Astrocyte of the cerebellum (primary cell): ENCODE measurements at regions not wholly inside any gene's neighbourhood (a gene's known extent, or its start where the extent isn't known, plus 50 kb on each side); places are given as distances from the start of the nearest gene placed in this dataset.

Experiments
- DNase-seq: peaks from one replicate; pipeline ENCODE4 v3.0.0-alpha.2; 2011; ENCODE audit warnings: low read depth
- H3K4me3 ChIP-seq: 2 replicates; pipeline ENCODE4 v1.5.1; 2011; ENCODE audit warnings: mild to moderate bottlenecking, low read depth, low read length, moderate library complexity
- CTCF ChIP-seq: IDR thresholded peaks from 2 replicates; pipeline ENCODE4 v1.5.1; 2012; ENCODE audit warnings: low read length, low read depth, moderate library complexity, mild to moderate bottlenecking; ENCODE audit errors: missing control alignments
- in situ Hi-C: cut with HindIII; loops from 2 replicates; pipeline ENCODE4 v1.10.0; 2017; ENCODE audit warnings: low sequenced_read_pairs

- peak; percentile 82 for TF ChIP-seq CTCF
- no peak overlapping the region for H3K4me3 ChIP-seq
- in situ Hi-C loops: no loop called here
- DNase-seq: peak; percentile 38
Measured at GRCh38 chr3:39000008-39000450, 51.7 kb downstream of the SCN11A start.

DNA sequence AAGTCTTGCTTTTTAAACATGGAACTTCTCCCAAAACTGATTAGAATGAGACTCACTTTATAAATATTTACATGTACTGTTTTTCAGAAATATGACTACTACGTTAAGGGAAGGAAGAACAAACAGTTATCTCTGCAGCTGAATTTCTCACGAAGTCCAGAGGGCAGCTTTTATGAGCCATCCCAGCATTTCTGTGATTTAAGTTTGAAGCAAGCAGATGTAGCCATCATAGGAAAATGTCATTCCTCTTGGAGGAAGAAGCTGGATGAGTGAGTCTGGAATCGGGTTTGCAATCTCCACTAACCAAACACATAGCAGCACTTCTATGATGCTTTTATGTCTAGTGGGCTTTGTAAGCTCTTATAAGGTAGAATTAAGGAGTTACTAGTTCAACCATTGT, 53.7 kb downstream of the SCN11A start:
- H3K4me3 ChIP-seq: no peak overlapping the region
- TF ChIP-seq CTCF: no peak
- in situ Hi-C loops: no loop called here
- no peak for DNase-seq

GRCh38 chr3:38996193-38996592, 55.6 kb downstream of the SCN11A start:
- in situ Hi-C loops: no loop called here
- DNase-seq: no peak
- H3K4me3 ChIP-seq: no peak overlapping the region
- TF ChIP-seq CTCF: no peak

DNA sequence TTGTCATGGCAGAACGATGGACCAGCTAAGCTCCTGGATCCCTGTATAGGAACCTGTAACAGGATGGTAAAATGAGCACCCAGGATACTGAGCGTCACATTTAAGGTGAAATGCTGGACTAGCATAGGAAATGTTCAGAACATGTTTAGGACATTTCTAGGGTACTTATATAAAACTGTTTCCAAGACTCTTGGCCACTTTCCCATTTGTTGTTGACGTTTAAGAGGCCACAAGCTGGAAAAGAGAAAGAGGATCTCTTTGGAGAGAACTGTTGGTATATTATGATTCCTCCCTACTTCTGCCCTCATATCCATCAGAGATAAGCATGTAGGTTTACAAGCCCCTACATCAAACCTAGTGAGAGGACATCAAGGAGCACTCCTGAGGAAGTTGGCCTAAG, 57.5 kb downstream of the SCN11A start:
- H3K4me3 ChIP-seq: no peak overlapping the region
- in situ Hi-C loops: no loop called here
- no peak for DNase-seq
- no peak for TF ChIP-seq CTCF

GRCh38 chr3:38992117-38992760, 59.5 kb downstream of the SCN11A start:
- no peak overlapping the region for H3K4me3 ChIP-seq
- in situ Hi-C loops: no loop called here
- no peak for TF ChIP-seq CTCF
- no peak for DNase-seq

- in situ Hi-C loops: no loop called here
- no peak for TF ChIP-seq CTCF
- no peak for DNase-seq
- H3K4me3 ChIP-seq: no peak overlapping the region
Measured at GRCh38 chr3:38990621-38991020, 61.1 kb downstream of the SCN11A start.
